Anterior cingulate cortex (tissue), 58 donors: ENCODE measurements at regions not wholly inside any gene's neighbourhood (a gene's known extent, or its start where the extent isn't known, plus 50 kb on each side); places are given as distances from the start of the nearest gene placed in this dataset.
"Not testable (repeated sequence)": the region's sequence is repeated elsewhere in the genome, so short reads cannot be mapped to it uniquely, and the experiment has no call there.

Experiments used
- DNase-seq, 58 donors: peaks; one replicate each; lab custom pipeline; 2025; lab: John Stamatoyannopoulos, UW

GRCh38 chrX:25151749-25152148 lies 136.0 kb upstream of the ARX start:
- DNase-seq, result no peak

GRCh38 chrX:25144043-25144940 lies 128.5 kb upstream of the ARX start:
- DNase-seq, result peak in 54 of 58 donors; percentile 0 to 70 (median 14)

- peak in 23 of 58 donors; percentile 0 to 55 (median 4) for DNase-seq
Observed at GRCh38 chrX:25143596-25143995, 127.8 kb upstream of the ARX start.

GRCh38 chrX:25141684-25142083 lies 125.9 kb upstream of the ARX start:
- no peak for DNase-seq

GRCh38 chrX:25131055-25131454 lies 115.3 kb upstream of the ARX start:
- no peak for DNase-seq

GRCh38 chrX:25130619-25131018 lies 114.9 kb upstream of the ARX start:
- no peak for DNase-seq

- DNase-seq, result no peak
Observed at GRCh38 chrX:25125483-25125882, 109.7 kb upstream of the ARX start.

- DNase-seq, result no peak
Observed at GRCh38 chrX:25124391-25124790, 108.6 kb upstream of the ARX start.

- DNase-seq, result no peak
Observed at GRCh38 chrX:25112156-25112555, 96.4 kb upstream of the ARX start.

- DNase-seq, result no peak
Observed at GRCh38 chrX:25108481-25108880, 92.7 kb upstream of the ARX start.

GRCh38 chrX:25105221-25105620 lies 89.5 kb upstream of the ARX start:
- DNase-seq, result peak in 1 of 58 donors; percentile 0

- no peak for DNase-seq
Observed at GRCh38 chrX:25096522-25097045, 80.8 kb upstream of the ARX start.

GRCh38 chrX:25091152-25091551 lies 75.4 kb upstream of the ARX start:
- DNase-seq, result not testable (repeated sequence)

GRCh38 chrX:25084446-25084845 lies 68.7 kb upstream of the ARX start:
- no peak for DNase-seq

- DNase-seq, result peak in 1 of 58 donors; percentile 0
Observed at GRCh38 chrX:25083661-25084060, 67.9 kb upstream of the ARX start.

GRCh38 chrX:25079020-25079419 lies 63.3 kb upstream of the ARX start:
- DNase-seq, result no peak

- DNase-seq, result no peak
Observed at GRCh38 chrX:25076941-25077500, 61.3 kb upstream of the ARX start.

GRCh38 chrX:25072247-25072646 lies 56.5 kb upstream of the ARX start:
- no peak for DNase-seq

GRCh38 chrX:25070038-25070437 lies 54.3 kb upstream of the ARX start:
- DNase-seq, result no peak

GRCh38 chrX:25069209-25069608 lies 53.4 kb upstream of the ARX start:
- no peak for DNase-seq

- no peak for DNase-seq
Observed at GRCh38 chrX:25068340-25068739, 52.6 kb upstream of the ARX start.
